ENCODE measurements at regions not wholly inside any gene's neighbourhood (a gene's known extent, or its start where the extent isn't known, plus 50 kb on each side); places are given as distances from the start of the nearest gene placed in this dataset.

- no peak for TF ChIP-seq CTCF (IDR thresholded peaks at IDR 0.05)
These were observed 197.0 kb upstream of the E2F8 start for GRCh38 chr11:19437760-19438159.

- no peak for TF ChIP-seq CTCF (IDR thresholded peaks at IDR 0.05)
These were observed 196.2 kb upstream of the E2F8 start for GRCh38 chr11:19436932-19437331.

GRCh38 chr11:19435306-19435989 is 194.7 kb upstream of the E2F8 start:
- TF ChIP-seq CTCF (IDR thresholded peaks at IDR 0.05) = no peak

- TF ChIP-seq CTCF (IDR thresholded peaks at IDR 0.05) = no peak
These were observed 193.0 kb upstream of the E2F8 start for GRCh38 chr11:19433791-19434190.

- no peak for TF ChIP-seq CTCF (IDR thresholded peaks at IDR 0.05)
These were observed 192.6 kb upstream of the E2F8 start for GRCh38 chr11:19433367-19433766.

GRCh38 chr11:19432370-19433061 is 191.8 kb upstream of the E2F8 start:
- no peak for TF ChIP-seq CTCF (IDR thresholded peaks at IDR 0.05)

- no peak for TF ChIP-seq CTCF (IDR thresholded peaks at IDR 0.05)
These were observed 190.1 kb upstream of the E2F8 start for GRCh38 chr11:19430754-19431398.

All from LNCAP (cell line).